Heart left ventricle (tissue), 13 donors: ENCODE measurements at regions not wholly inside any gene's neighbourhood (a gene's known extent, or its start where the extent isn't known, plus 50 kb on each side); places are given as distances from the start of the nearest gene placed in this dataset.

Source experiments
- POLR2A ChIP-seq, 2 donors: fragments of 450-650 bp; IDR thresholded peaks; one replicate each; pipeline ENCODE4 v1.6.1; 2017; ENCODE audit warnings: antibody characterized with exemption in 2 of 2, mild to moderate bottlenecking in 2 of 2, moderate library complexity in 2 of 2
- TF ChIP-seq, protein P1 (sequence below), 12 donors: fragments of 200-600 bp; sonication (generic) in 4 of 12; IDR thresholded peaks; one replicate each; pipeline versions ENCODE4 v1.5.0 to v1.8.0; 2018 to 2022; ENCODE audit warnings: antibody characterized with exemption in 12 of 12, mild to moderate bottlenecking in 5 of 12
- donor health status: ischemic (EF 13 %, LVEDD 7.1; RV severe dilation, severe dysfunction).
- donor health status: DM: no; HTN: yes; CAD: no.
- donor health status: DM: no; HTN: no; CAD: no.
- donor health status: ischemic (EF 25% LVEDD 6.9; RV normal size, moderate dysfunction).
- donor health status: ischemic (EF 25% LVEDD 5.7; RV mildly dilated, moderate dysfunction).
- donor health status: ischemic (EF 35%, LVEDD 5.7; RV mildly dilated, moderate dysfunction).
- donor health status: nonischemic (EF 11% LVEDD 7.7; RV severe dilation, severe dysfunction).
- donor health status: DM: yes; HTN: yes; CAD: no.
- donor health status: PGD.
- donor health status: ischemic (EF 29% LVEDD 5.4; RV normal size, mild dysfunction).
- donor health status: nonischemic (EF 23%, LVEDD 6.1; RV moderate dilation, normal function).

DNA sequence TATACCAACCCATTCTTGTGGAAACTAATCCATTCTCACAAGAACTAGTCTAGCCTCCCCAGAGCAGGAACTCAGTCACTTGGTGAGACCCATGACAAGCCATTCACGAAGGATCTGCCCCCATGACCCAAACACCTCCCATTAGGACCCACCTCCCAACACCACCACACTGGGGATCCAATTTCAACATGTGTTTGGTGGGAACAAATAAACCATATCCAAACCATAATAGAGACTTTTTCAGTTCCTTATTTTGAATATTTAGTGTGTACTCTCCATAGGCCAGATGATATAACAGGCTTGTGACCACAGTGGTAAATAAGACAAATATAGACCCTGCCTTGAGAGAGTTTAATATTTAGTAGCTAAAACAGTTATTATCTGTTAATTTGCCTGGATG lies 227.5 kb upstream of the SERP2 start:
- TF ChIP-seq, protein P1, sequence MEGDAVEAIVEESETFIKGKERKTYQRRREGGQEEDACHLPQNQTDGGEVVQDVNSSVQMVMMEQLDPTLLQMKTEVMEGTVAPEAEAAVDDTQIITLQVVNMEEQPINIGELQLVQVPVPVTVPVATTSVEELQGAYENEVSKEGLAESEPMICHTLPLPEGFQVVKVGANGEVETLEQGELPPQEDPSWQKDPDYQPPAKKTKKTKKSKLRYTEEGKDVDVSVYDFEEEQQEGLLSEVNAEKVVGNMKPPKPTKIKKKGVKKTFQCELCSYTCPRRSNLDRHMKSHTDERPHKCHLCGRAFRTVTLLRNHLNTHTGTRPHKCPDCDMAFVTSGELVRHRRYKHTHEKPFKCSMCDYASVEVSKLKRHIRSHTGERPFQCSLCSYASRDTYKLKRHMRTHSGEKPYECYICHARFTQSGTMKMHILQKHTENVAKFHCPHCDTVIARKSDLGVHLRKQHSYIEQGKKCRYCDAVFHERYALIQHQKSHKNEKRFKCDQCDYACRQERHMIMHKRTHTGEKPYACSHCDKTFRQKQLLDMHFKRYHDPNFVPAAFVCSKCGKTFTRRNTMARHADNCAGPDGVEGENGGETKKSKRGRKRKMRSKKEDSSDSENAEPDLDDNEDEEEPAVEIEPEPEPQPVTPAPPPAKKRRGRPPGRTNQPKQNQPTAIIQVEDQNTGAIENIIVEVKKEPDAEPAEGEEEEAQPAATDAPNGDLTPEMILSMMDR (IDR thresholded peaks at IDR 0.05), result no peak
- no peak for TF ChIP-seq POLR2A (IDR thresholded peaks at IDR 0.05)
